ENCODE measurements at regions not wholly inside any gene's neighbourhood (a gene's known extent, or its start where the extent isn't known, plus 50 kb on each side); places are given as distances from the start of the nearest gene placed in this dataset.

- ATAC-seq (peak; percentile 46 to 68 (median 62)), DNase-seq (no peak)
- no peaks in the 10 kb centered on the region for H3K36me3 ChIP-seq
- TF ChIP-seq CTCF (IDR thresholded peaks at IDR 0.05) (peak; percentile 34 to 56 (median 46)), POLR2A (IDR thresholded peaks at IDR 0.05) (no peak)
- intact Hi-C loops (cut with DNase I) = no loop called here
- no peaks in the 10 kb centered on the region for H3K4me1 ChIP-seq
- no peak overlapping the region for H3K4me3 ChIP-seq
- WGBS (ENCODE audit: insufficient coverage, low coverage, low lambda C conversion rate, missing lambda C conversion rate) = 39% methylated on average over 11 of the region's 14 CpGs
- no peaks in the 10 kb centered on the region for H3K27me3 ChIP-seq
- no peak overlapping the region for H3K27ac ChIP-seq
- H3K9me3 ChIP-seq = no peaks in the 10 kb centered on the region
These were observed 218.2 kb downstream of the BMP7 start for GRCh38 chr20:57048027-57048869.

DNA sequence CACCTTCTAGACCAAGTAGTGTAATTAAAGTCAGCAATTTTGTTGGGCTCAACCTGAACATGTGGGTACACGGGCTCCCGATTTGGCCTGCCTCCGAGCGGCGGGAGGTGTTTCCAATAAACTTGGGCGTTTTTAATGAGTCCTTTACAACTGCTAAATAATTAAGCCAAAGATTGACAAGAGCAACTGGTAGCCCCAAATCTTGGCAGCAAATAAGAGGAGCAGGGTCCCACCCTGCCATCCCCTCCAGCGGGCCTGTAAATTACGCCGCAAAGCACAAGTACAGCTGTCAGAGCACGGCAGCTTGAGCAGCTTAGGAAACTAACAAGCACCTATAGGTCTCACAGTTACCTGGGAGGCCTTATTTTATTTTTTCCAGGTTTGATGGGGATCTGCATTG lies 217.1 kb downstream of the BMP7 start:
- TF ChIP-seq POLR2A (IDR thresholded peaks at IDR 0.05) (no peak), CTCF (IDR thresholded peaks at IDR 0.05) (no peak)
- Histone ChIP-seq H3K27ac (no peak overlapping the region), H3K27me3 (no peaks in the 10 kb centered on the region), H3K36me3 (no peaks in the 10 kb centered on the region), H3K4me3 (no peak overlapping the region), H3K4me1 (no peaks in the 10 kb centered on the region), H3K9me3 (no peaks in the 10 kb centered on the region)
- intact Hi-C loops (cut with DNase I) = no loop called here
- no peak for ATAC-seq
- 73% methylated on average over 10 of the region's 10 CpGs for WGBS (ENCODE audit: insufficient coverage, low coverage, low lambda C conversion rate, missing lambda C conversion rate)
- DNase-seq = no peak

DNA sequence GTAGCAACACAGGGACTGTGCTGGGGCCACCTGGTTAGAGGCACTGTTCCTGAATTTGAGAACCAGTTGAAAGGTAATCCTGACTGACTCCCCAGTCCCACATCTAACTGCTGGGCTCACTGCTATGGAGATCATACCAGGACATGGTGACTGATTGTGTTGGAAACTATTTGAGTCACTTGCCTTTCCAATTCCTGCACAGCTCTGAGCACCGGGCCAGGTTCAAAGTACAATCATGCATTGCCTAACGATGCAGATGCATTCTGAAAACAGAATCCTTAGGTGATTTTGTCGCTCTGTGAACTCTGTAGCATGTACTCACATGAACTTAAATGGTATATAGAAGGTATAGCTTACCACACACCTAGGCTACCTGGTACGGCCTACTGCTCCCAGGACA lies 215.3 kb downstream of the BMP7 start:
- Histone ChIP-seq H3K9me3 (no peaks in the 10 kb centered on the region), H3K4me1 (no peaks in the 10 kb centered on the region), H3K27me3 (no peaks in the 10 kb centered on the region), H3K4me3 (no peak overlapping the region), H3K27ac (no peak overlapping the region), H3K36me3 (no peaks in the 10 kb centered on the region)
- ATAC-seq (peak; percentile 29 to 86 (median 55)), DNase-seq (no peak)
- 46% methylated on average over 4 of the region's 4 CpGs for whole genome bisulfite sequencing (ENCODE audit: insufficient coverage, low coverage, low lambda C conversion rate, missing lambda C conversion rate)
- intact Hi-C loops (cut with DNase I) = no loop called here
- no peak for TF ChIP-seq CTCF (IDR thresholded peaks at IDR 0.05)
- TF ChIP-seq POLR2A (IDR thresholded peaks at IDR 0.05) = no peak

DNA sequence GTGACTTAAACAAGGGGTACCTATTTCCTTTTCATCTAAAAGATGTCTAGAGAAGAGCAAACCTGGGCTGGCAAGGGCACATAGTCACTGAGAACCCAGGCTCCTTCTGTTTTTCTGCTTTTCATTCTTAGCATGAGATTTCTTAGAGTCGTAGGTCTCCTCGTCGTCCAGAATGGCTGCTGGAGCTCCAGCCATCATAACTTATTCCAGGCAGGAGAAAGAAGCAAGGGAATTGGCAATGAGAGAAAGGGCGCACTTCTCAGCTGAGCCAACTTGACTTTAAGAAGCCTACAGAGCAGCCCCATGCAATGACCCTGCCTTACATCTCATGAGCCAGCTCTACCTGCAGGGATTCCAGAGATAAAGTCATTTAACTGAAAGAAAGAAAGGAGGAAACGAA lies 213.4 kb downstream of the BMP7 start:
- Histone ChIP-seq H3K4me1 (no peaks in the 10 kb centered on the region), H3K4me3 (no peak overlapping the region), H3K9me3 (no peaks in the 10 kb centered on the region), H3K27ac (no peak overlapping the region), H3K27me3 (no peaks in the 10 kb centered on the region), H3K36me3 (no peaks in the 10 kb centered on the region)
- intact Hi-C loops (cut with DNase I) = no loop called here
- ATAC-seq = no peak
- 59% methylated on average over 5 of the region's 5 CpGs for WGBS (ENCODE audit: insufficient coverage, low coverage, low lambda C conversion rate, missing lambda C conversion rate)
- TF ChIP-seq POLR2A (IDR thresholded peaks at IDR 0.05) = no peak
- TF ChIP-seq CTCF (IDR thresholded peaks at IDR 0.05) = no peak
- DNase-seq = no peak

Measured in right lobe of liver (tissue), 6 donors.